CD4-positive, alpha-beta T cell (primary cell): ENCODE measurements at regions not wholly inside any gene's neighbourhood (a gene's known extent, or its start where the extent isn't known, plus 50 kb on each side); places are given as distances from the start of the nearest gene placed in this dataset.

Experiments
- ATAC-seq: fragments of 200-7000 bp; cut with Tn5 transposase; one replicate; pipeline ENCODE4 v1.10.0; 2022; ENCODE audit warnings: mild to moderate bottlenecking; ENCODE audit not compliant: poor library complexity
- CTCF ChIA-PET: fragments of 350-600 bp; sonication (Branson Sonifier 250); formaldehyde crosslinking; loops from one replicate; lab custom pipeline; 2021; ENCODE audit warnings: antibody characterized with exemption, inconsistent platforms; lab: Charles Lee
- POLR2A ChIA-PET: fragments of 350-600 bp; sonication (Branson Sonifier 250); formaldehyde crosslinking; loops from one replicate; lab custom pipeline; 2021; ENCODE audit warnings: antibody characterized with exemption, inconsistent platforms; lab: Charles Lee
- DNase-seq, 14 experiments: peaks; one replicate each; pipeline ENCODE4 v3.0.0-alpha.2; 2013 to 2020; ENCODE audit warnings: mixed read lengths in 2 of 14
- H3K27ac ChIP-seq, 2 donors: one replicate each; pipeline versions ENCODE4 v1.5.1 to v1.7.0; 2013; ENCODE audit warnings: low read length in 2 of 2, low read depth in 1 of 2, mild to moderate bottlenecking in 1 of 2
- H3K27me3 ChIP-seq, 2 experiments: 1 replicate in 1 of 2; 2 replicates in 1 of 2; pipeline versions ENCODE4 v1.6.1 to v1.7.0; 2013; ENCODE audit warnings: low read length in 2 of 2, control low read depth in 1 of 2, mild to moderate bottlenecking in 1 of 2, moderate library complexity in 1 of 2; ENCODE audit not compliant: insufficient read depth in 2 of 2, control insufficient read depth in 1 of 2
- H3K36me3 ChIP-seq: one replicate; pipeline ENCODE4 v1.6.1; 2013; ENCODE audit warnings: low read length, control low read depth; ENCODE audit not compliant: insufficient read depth
- H3K4me1 ChIP-seq: one replicate; pipeline ENCODE4 v1.6.1; 2013; ENCODE audit warnings: low read length, control low read depth; ENCODE audit not compliant: insufficient read depth
- H3K4me3 ChIP-seq: one replicate; pipeline ENCODE4 v1.5.1; 2013; ENCODE audit warnings: mild to moderate bottlenecking, low read length, moderate library complexity
- H3K9me3 ChIP-seq, 2 experiments: 1 replicate in 1 of 2; 2 replicates in 1 of 2; pipeline versions ENCODE4 v1.6.1 to v1.7.0; 2013; ENCODE audit warnings: low read length in 2 of 2, mild to moderate bottlenecking in 2 of 2, control low read depth in 1 of 2, moderate library complexity in 1 of 2; ENCODE audit not compliant: control insufficient read depth in 1 of 2, insufficient read depth in 1 of 2
- H3K27ac Mint-ChIP-seq: one replicate; pipeline ENCODE4 v1.8.0; 2020; ENCODE audit warnings: mixed read lengths
- H3K27me3 Mint-ChIP-seq: one replicate; pipeline ENCODE4 v1.8.0; 2021; ENCODE audit warnings: mixed read lengths
- H3K36me3 Mint-ChIP-seq: one replicate; pipeline ENCODE4 v1.8.0; 2021; ENCODE audit warnings: low read depth, mixed read lengths
- H3K4me1 Mint-ChIP-seq: one replicate; pipeline ENCODE4 v1.8.0; 2021; ENCODE audit warnings: low read depth, mixed read lengths
- H3K4me3 Mint-ChIP-seq: one replicate; pipeline ENCODE4 v1.8.0; 2020; ENCODE audit warnings: mild to moderate bottlenecking, mixed read lengths
- H3K9me3 Mint-ChIP-seq: one replicate; pipeline ENCODE4 v1.8.0; 2020; ENCODE audit warnings: mixed read lengths
- intact Hi-C, 2 experiments: fragments of 100-400 bp; cut with DNase I in 1 of 2; cut with micrococcal nuclease in 1 of 2; formaldehyde crosslinking; loops; one replicate each; pipeline versions ENCODE4 v1.15.1 to v1.9.0; 2023 to 2025; cut with DNase I, micrococcal nuclease
- TF ChIP-seq, protein P1 (sequence below): fragments of 200-600 bp; IDR thresholded peaks from one replicate; pipeline ENCODE4 v1.8.0; 2022; ENCODE audit warnings: antibody characterized with exemption, mild to moderate bottlenecking

DNA sequence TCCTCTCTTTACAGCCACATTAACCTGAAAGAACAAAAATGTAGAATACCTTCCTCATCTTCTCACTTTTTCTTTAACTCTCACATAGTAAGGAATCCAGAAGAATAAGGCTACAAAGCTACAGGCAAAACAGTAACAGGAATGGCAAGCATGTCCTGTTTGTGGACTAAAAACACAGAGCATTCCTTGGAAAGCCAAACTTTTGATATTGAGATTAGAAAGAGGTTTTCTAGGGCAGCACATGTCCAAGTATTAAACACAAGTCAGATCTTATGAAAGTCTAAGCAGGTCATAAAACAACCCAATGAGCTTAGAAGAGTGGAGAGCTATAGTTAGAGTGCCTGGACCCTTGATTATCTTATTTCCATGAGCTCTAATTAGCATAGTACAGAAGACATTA lies 58.2 kb upstream of the FAM9C start:
- no peaks in the 10 kb centered on the region for H3K27me3 ChIP-seq
- intact Hi-C loops: no loop called here
- Mint-ChIP-seq H3K4me1 (peaks cover 53% of the 10 kb centered on the region), H3K4me3 (no peak overlapping the region), H3K9me3 (no peaks in the 10 kb centered on the region), H3K27me3 (no peaks in the 10 kb centered on the region), H3K36me3 (no peaks in the 10 kb centered on the region), H3K27ac (peak overlapping the region; percentile 44)
- ChIA-PET CTCF (no interaction called here), POLR2A (interaction anchor here (2.0 kb wide), 1 partner anchor 10 kb away, joined by 6 read pairs; no protein-coding TSS in a partner anchor)
- ATAC-seq (no peak), DNase-seq (no peak)
- TF ChIP-seq, protein P1, sequence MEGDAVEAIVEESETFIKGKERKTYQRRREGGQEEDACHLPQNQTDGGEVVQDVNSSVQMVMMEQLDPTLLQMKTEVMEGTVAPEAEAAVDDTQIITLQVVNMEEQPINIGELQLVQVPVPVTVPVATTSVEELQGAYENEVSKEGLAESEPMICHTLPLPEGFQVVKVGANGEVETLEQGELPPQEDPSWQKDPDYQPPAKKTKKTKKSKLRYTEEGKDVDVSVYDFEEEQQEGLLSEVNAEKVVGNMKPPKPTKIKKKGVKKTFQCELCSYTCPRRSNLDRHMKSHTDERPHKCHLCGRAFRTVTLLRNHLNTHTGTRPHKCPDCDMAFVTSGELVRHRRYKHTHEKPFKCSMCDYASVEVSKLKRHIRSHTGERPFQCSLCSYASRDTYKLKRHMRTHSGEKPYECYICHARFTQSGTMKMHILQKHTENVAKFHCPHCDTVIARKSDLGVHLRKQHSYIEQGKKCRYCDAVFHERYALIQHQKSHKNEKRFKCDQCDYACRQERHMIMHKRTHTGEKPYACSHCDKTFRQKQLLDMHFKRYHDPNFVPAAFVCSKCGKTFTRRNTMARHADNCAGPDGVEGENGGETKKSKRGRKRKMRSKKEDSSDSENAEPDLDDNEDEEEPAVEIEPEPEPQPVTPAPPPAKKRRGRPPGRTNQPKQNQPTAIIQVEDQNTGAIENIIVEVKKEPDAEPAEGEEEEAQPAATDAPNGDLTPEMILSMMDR: no peak
- no peaks in the 10 kb centered on the region for H3K9me3 ChIP-seq
- peaks cover 12% of the 10 kb centered on the region for H3K4me1 ChIP-seq
- H3K4me3 ChIP-seq: no peak overlapping the region
- H3K36me3 ChIP-seq: no peaks in the 10 kb centered on the region
- no peak overlapping the region for H3K27ac ChIP-seq

DNA sequence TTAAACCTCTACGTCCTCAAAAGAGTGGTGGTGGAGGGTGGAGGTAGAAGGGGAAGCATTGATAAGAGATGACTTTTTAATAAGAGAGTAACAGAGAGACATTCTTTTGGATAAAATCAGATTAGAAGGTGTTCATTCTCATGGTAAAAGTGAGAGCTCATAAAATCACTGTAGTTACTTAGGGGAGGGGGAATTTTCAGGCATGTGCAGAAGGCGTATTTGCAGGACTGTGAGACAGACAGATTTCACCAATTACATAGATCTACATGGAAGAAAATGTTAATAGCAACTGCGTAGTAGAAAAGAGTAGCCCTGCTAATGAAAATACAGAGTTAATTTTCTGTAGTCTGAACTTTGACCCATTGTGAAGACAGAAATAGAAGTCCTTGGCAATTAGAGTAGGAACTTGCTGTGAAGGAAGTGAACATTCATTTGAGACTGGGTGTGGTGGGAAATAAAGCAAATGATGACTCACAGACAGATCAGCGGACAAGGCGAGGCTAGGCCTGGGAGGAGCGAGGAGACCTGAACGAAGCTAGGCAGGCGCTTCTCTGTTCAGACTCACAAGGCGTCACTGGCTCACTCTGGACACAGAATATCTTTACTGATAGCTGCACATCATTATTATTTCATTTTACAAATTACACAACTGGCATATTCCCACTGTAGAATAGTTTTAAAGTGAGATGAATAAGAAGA lies 57.2 kb upstream of the FAM9C start:
- CTCF ChIA-PET: interaction anchor here (1.3 to 1.5 kb wide), 2 partner anchors 10 to 155 kb away, joined by 3 to 5 read pairs; no protein-coding TSS in a partner anchor
- Histone ChIP-seq H3K27me3 (no peaks in the 10 kb centered on the region), H3K9me3 (no peaks in the 10 kb centered on the region), H3K4me3 (no peak overlapping the region), H3K4me1 (peaks cover 15% of the 10 kb centered on the region), H3K27ac (no peak overlapping the region), H3K36me3 (no peaks in the 10 kb centered on the region)
- intact Hi-C loops: no loop called here
- Mint-ChIP-seq H3K36me3 (no peaks in the 10 kb centered on the region), H3K27ac (peak overlapping the region; percentile 62), H3K4me1 (peaks cover 60% of the 10 kb centered on the region), H3K27me3 (no peaks in the 10 kb centered on the region), H3K4me3 (peak overlapping the region; percentile 16), H3K9me3 (no peaks in the 10 kb centered on the region)
- DNase-seq: peak in 12 of 14 experiments; percentile 32 to 84 (median 48)
- TF ChIP-seq, protein P1: no peak
- ATAC-seq: peak; percentile 97
- POLR2A ChIA-PET: interaction anchor here (1.1 to 2.0 kb wide), 3 partner anchors 9 to 123 kb away, joined by 4 to 6 read pairs (median 5); no protein-coding TSS in a partner anchor

DNA sequence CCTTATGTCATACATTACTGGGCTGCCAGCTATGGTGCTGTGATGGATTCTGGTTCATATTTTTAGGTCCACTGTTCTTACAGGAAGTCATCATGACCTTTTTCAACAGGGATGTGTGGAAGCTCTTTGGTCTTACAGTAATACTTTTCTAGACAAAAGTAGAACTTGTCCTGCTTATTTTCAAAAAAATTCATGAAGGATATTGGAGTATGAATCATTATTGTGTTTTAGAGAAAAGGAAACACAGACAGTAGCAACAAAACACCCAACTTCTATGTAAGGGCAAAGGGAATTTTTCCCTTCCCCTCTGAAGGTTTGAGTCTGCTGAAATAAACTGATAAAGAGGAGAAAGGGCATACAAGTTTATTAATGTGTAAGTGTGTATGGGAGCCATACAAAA lies 54.7 kb upstream of the FAM9C start:
- DNase-seq (no peak), ATAC-seq (no peak)
- intact Hi-C loops: loop anchor here in 1 of 2 experiments (5.0 kb wide), 1 partner anchor 48 kb away; no protein-coding TSS in a partner anchor
- Histone ChIP-seq H3K9me3 (no peaks in the 10 kb centered on the region), H3K27ac (no peak overlapping the region), H3K27me3 (no peaks in the 10 kb centered on the region), H3K4me3 (no peak overlapping the region), H3K4me1 (peaks cover 29% of the 10 kb centered on the region), H3K36me3 (no peaks in the 10 kb centered on the region)
- ChIA-PET POLR2A (interaction anchor here (1.0 kb wide), 1 partner anchor 115 kb away, joined by 3 read pairs; no protein-coding TSS in a partner anchor), CTCF (interaction anchor here (2.2 kb wide), 1 partner anchor 152 kb away, joined by 6 read pairs; no protein-coding TSS in a partner anchor)
- Mint-ChIP-seq H3K4me1 (peaks cover 81% of the 10 kb centered on the region), H3K36me3 (no peaks in the 10 kb centered on the region), H3K9me3 (no peaks in the 10 kb centered on the region), H3K27me3 (no peaks in the 10 kb centered on the region), H3K4me3 (no peak overlapping the region), H3K27ac (peak overlapping the region; percentile 74)
- TF ChIP-seq, protein P1: no peak
